WERI-Rb-1 (cell line): ENCODE measurements at regions not wholly inside any gene's neighbourhood (a gene's known extent, or its start where the extent isn't known, plus 50 kb on each side); places are given as distances from the start of the nearest gene placed in this dataset.

Experiments used
- DNase-seq: peaks from one replicate; pipeline ENCODE4 v3.0.0-alpha.2; 2020
- H3K27ac ChIP-seq: fragments of 250-450 bp; sonication (Bioruptor Pico); 2 replicates; pipeline ENCODE4 v1.5.1; 2020; ENCODE audit warnings: mild to moderate bottlenecking, moderate library complexity
- H3K27me3 ChIP-seq: fragments of 250-450 bp; sonication (Bioruptor Pico); 2 replicates; pipeline ENCODE4 v1.5.1; 2021; ENCODE audit warnings: mild to moderate bottlenecking, low read depth, moderate library complexity; ENCODE audit not compliant: insufficient read depth, severe bottlenecking
- H3K36me3 ChIP-seq: fragments of 250-450 bp; sonication (Bioruptor Pico); 2 replicates; pipeline ENCODE4 v1.5.1; 2020; ENCODE audit warnings: mild to moderate bottlenecking, moderate library complexity
- H3K4me3 ChIP-seq: 2 replicates; pipeline ENCODE4 v1.5.1; 2011; ENCODE audit warnings: low read depth, mild to moderate bottlenecking, control low read depth, low read length
- H3K9me3 ChIP-seq: fragments of 250-450 bp; sonication (Bioruptor Pico); 2 replicates; pipeline ENCODE4 v1.5.1; 2021; ENCODE audit warnings: mild to moderate bottlenecking, moderate library complexity; ENCODE audit not compliant: severe bottlenecking
- TF ChIP-seq, protein P1 (sequence below): IDR thresholded peaks from 2 replicates; pipeline ENCODE4 v1.5.1; 2011; ENCODE audit warnings: low read depth, mild to moderate bottlenecking, control low read depth, inconsistent platforms, low read length

GRCh38 chr20:7106910-7107309, 339.4 kb downstream of the BMP2 start:
- TF ChIP-seq, protein P1, sequence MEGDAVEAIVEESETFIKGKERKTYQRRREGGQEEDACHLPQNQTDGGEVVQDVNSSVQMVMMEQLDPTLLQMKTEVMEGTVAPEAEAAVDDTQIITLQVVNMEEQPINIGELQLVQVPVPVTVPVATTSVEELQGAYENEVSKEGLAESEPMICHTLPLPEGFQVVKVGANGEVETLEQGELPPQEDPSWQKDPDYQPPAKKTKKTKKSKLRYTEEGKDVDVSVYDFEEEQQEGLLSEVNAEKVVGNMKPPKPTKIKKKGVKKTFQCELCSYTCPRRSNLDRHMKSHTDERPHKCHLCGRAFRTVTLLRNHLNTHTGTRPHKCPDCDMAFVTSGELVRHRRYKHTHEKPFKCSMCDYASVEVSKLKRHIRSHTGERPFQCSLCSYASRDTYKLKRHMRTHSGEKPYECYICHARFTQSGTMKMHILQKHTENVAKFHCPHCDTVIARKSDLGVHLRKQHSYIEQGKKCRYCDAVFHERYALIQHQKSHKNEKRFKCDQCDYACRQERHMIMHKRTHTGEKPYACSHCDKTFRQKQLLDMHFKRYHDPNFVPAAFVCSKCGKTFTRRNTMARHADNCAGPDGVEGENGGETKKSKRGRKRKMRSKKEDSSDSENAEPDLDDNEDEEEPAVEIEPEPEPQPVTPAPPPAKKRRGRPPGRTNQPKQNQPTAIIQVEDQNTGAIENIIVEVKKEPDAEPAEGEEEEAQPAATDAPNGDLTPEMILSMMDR, result no peak
- no peak for DNase-seq
- no peaks in the 10 kb centered on the region for H3K27me3 ChIP-seq
- H3K9me3 ChIP-seq, result no peaks in the 10 kb centered on the region
- no peak overlapping the region for H3K4me3 ChIP-seq
- no peak overlapping the region for H3K27ac ChIP-seq
- no peaks in the 10 kb centered on the region for H3K36me3 ChIP-seq

- Histone ChIP-seq H3K27ac (no peak overlapping the region), H3K4me3 (no peak overlapping the region), H3K9me3 (no peaks in the 10 kb centered on the region), H3K27me3 (no peaks in the 10 kb centered on the region), H3K36me3 (no peaks in the 10 kb centered on the region)
- TF ChIP-seq, protein P1, result no peak
- DNase-seq, result no peak
Measured at GRCh38 chr20:7108929-7109328, 341.4 kb downstream of the BMP2 start.

DNA sequence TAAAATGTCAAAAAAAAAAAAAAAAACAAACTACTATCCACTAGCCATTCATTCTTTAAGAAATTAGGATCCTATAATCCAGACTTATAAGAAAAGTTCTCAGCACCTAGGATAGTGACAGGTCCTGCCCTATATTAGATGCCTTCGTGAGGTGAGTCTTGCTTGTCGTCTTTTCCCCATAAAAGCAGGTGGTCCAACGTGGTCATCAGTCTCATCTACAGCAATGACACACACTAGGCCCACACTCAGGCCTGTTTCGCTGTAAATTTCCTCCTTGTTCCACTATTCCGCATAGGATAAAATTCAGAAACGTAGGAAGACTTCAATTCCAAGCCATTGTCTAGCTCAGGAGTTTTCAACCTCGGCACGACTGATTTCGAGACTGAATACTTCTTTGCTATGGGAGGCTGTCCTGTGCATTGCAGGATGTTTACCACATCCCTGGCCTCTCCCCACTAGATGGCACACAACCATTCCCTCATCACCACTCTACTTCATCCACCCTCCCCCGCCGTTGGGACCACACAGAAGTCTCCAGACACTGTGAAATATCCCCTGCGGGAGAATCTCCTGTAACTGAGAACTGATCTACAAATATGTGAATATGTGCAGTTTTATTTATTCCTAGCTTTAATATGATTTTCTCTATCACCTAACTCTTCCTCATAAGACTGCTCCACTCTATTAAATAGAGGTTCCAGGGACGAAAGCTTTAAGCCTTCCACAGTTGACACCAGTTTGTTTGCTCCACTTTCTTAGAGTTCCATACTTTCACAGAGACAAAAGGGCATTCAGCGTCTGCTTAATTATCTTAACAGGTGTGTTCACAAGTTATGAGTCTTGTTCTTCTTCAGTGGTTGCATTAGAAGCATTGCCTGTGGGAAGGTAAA, 346.3 kb downstream of the BMP2 start:
- no peaks in the 10 kb centered on the region for H3K36me3 ChIP-seq
- peaks cover 7% of the 10 kb centered on the region for H3K27me3 ChIP-seq
- no peak overlapping the region for H3K27ac ChIP-seq
- TF ChIP-seq, protein P1, result peak; percentile 79
- peak; percentile 61 for DNase-seq
- H3K4me3 ChIP-seq, result no peak overlapping the region
- no peaks in the 10 kb centered on the region for H3K9me3 ChIP-seq

- TF ChIP-seq, protein P1, result no peak
- Histone ChIP-seq H3K27me3 (no peaks in the 10 kb centered on the region), H3K36me3 (no peaks in the 10 kb centered on the region), H3K4me3 (no peak overlapping the region), H3K27ac (no peak overlapping the region), H3K9me3 (no peaks in the 10 kb centered on the region)
- no peak for DNase-seq
Measured at GRCh38 chr20:7123457-7123856, 356.0 kb downstream of the BMP2 start.

DNA sequence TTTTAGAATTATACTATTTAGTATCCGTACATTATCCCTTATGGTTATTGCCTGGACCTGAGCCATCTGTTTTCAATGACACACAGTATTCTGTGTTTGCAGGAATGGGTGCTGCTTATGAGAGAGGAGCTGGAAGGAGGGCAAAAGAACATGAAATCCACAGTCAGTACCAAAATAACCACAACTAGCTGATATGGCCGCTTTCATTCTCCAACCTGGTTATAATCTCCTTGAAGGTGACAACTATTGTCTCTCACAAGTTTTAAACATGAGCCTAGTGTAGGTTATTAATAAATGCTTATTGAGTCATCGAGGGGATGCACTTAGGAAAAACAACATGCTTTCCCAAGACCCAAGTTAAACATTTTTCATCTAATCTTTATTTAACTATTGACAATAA, 356.6 kb downstream of the BMP2 start:
- DNase-seq, result no peak

More for the DNA sequence above, 356.6 kb downstream of the BMP2 start:
- no peaks in the 10 kb centered on the region for H3K9me3 ChIP-seq
- no peaks in the 10 kb centered on the region for H3K36me3 ChIP-seq
- no peak overlapping the region for H3K27ac ChIP-seq
- no peak overlapping the region for H3K4me3 ChIP-seq
- H3K27me3 ChIP-seq, result peaks cover 5% of the 10 kb centered on the region
- TF ChIP-seq, protein P1, result no peak
